ENCODE measurements at regions not wholly inside any gene's neighbourhood (a gene's known extent, or its start where the extent isn't known, plus 50 kb on each side); places are given as distances from the start of the nearest gene placed in this dataset.
"Not testable (repeated sequence)": the region's sequence is repeated elsewhere in the genome, so short reads cannot be mapped to it uniquely, and the experiment has no call there.

GRCh38 chr13:109998684-109999533 lies 212.5 kb upstream of the IRS2 start:
- no peak for DNase-seq (ENCODE audit: low spot score)
- TF ChIP-seq CTCF (IDR thresholded peaks at IDR 0.05; ENCODE audit: extremely low read depth, insufficient read depth, missing control alignments), result no peak
- in situ Hi-C loops (cut with MboI; ENCODE audit: low pct_unique_long_range_greater_than_20kb, low sequenced_read_pairs, unreplicated experiment), result no loop called here

DNA sequence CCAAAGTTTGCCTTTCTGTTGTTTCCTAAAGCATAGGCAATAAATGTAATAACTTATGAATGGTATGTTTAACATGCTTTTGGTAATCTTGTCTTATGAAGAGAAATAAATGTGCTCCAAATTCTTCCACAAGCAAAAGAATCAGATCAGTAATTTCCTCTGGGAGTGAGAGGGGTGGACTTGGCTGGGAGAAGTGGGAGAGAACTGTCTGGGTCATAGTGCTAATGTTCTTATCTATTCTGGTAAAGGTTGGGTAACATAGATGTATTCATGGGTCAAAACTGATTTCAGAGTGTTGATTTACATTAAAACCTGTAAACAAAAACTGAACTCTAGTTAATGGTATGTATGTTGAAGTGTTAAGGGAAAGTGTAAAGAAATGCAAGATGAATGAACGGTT lies 211.7 kb upstream of the IRS2 start:
- TF ChIP-seq CTCF (IDR thresholded peaks at IDR 0.05; ENCODE audit: extremely low read depth, insufficient read depth, missing control alignments), result no peak
- no peak for DNase-seq (ENCODE audit: low spot score)
- in situ Hi-C loops (cut with MboI; ENCODE audit: low pct_unique_long_range_greater_than_20kb, low sequenced_read_pairs, unreplicated experiment), result no loop called here

DNA sequence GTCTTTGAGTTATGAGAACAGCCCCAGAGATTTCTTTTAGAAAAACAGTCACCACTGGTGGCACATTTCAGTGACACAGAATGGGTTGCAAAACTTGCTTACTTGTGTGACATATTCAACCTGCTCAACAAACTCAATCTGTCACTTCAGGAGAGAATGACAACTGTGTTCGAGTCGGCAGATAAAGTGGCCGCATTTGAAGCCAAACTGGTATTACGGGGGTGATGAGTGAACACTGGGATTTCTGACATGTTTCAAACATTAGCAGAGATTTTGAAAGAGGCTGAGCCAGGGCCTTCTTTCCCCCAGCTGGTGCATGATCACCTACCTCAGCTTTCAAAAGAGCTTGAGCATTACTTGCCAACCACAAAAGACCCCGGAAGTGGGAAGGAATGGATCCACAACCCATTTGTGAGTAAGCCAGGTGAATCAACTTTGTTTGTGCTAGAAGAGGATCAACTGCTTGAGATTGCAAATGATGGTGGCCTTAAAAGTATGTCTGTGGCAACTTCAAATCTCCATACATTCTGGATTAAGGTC lies 210.7 kb upstream of the IRS2 start:
- in situ Hi-C loops (cut with MboI; ENCODE audit: low pct_unique_long_range_greater_than_20kb, low sequenced_read_pairs, unreplicated experiment); DNase-seq (ENCODE audit: low spot score): not testable (repeated sequence)

GRCh38 chr13:109996404-109996960 lies 210.1 kb upstream of the IRS2 start:
- no peak for TF ChIP-seq CTCF (IDR thresholded peaks at IDR 0.05; ENCODE audit: extremely low read depth, insufficient read depth, missing control alignments)
- in situ Hi-C loops (cut with MboI; ENCODE audit: low pct_unique_long_range_greater_than_20kb, low sequenced_read_pairs, unreplicated experiment), result no loop called here
- no peak for DNase-seq (ENCODE audit: low spot score)

GRCh38 chr13:109995578-109995977 lies 209.2 kb upstream of the IRS2 start:
- no peak for DNase-seq (ENCODE audit: low spot score)
- TF ChIP-seq CTCF (IDR thresholded peaks at IDR 0.05; ENCODE audit: extremely low read depth, insufficient read depth, missing control alignments), result no peak
- in situ Hi-C loops (cut with MboI; ENCODE audit: low pct_unique_long_range_greater_than_20kb, low sequenced_read_pairs, unreplicated experiment), result no loop called here

DNA sequence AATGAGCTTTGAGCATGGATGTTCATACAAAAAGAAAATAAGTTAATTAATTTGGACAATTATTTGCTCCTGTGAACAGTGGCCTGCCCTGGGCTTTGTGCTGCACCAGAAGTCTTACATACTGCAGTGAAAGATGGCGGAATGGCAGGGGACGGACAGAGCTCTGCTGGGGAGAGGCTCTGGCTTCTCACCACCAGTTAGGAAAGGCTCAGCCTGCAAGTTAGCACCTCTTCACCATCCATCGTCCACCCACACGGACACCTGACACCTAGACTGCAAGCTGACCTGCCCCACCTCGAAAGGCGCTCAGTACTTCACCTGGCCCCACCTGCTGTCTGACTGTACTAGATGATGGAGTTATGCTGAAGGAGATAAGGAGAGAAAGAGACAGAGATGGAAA lies 203.9 kb upstream of the IRS2 start:
- no peak for TF ChIP-seq CTCF (IDR thresholded peaks at IDR 0.05; ENCODE audit: extremely low read depth, insufficient read depth, missing control alignments)
- in situ Hi-C loops (cut with MboI; ENCODE audit: low pct_unique_long_range_greater_than_20kb, low sequenced_read_pairs, unreplicated experiment), result no loop called here

GRCh38 chr13:109989686-109990085 lies 203.3 kb upstream of the IRS2 start:
- in situ Hi-C loops (cut with MboI; ENCODE audit: low pct_unique_long_range_greater_than_20kb, low sequenced_read_pairs, unreplicated experiment), result no loop called here
- DNase-seq (ENCODE audit: low spot score), result no peak
- TF ChIP-seq CTCF (IDR thresholded peaks at IDR 0.05; ENCODE audit: extremely low read depth, insufficient read depth, missing control alignments), result no peak

More for the DNA sequence above, 203.9 kb upstream of the IRS2 start:
- no peak for DNase-seq (ENCODE audit: low spot score)

Measured in GM13977 (cell line).